ENCODE measurements at regions not wholly inside any gene's neighbourhood (a gene's known extent, or its start where the extent isn't known, plus 50 kb on each side); places are given as distances from the start of the nearest gene placed in this dataset.
"Not testable (repeated sequence)": the region's sequence is repeated elsewhere in the genome, so short reads cannot be mapped to it uniquely, and the experiment has no call there.

DNA sequence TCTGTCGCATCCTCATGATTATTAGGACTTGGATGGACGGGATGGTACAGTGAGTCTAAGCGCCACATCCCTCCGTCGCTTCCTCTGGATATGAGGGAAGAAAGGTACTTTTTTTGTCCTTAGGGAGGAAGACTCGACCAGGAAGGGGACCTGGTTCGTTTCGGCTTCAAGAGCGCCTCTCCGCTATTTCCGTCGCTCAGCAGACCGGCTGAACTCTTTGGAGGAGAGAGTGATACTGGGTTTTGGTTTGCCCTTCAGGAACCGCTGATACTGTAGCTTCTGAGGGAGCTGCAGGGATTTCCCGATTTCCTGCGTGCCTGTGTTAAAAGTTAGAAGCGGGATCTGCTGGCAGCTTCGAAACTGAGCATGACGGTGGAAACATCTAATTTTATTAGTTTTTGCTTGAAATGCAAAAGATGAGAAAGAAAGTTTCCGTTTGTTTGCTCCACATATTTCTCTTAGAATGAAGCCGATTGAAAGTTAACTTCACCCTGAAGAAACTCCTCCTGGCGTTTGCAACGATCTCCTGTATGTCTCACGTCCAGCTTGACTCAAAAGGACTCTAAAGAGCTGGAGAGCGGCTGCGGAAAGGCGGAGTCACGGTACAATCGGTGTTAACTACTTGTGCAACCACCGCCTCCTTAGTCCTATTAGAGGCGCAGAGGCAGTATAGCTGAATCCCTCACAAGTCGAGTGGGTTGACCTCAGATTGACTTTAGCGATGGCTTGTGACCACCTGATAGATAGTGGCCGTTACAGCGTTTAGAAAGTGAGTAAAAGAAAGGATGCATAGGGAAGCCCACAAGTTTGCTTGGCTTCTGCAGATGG, 129.4 kb downstream of the TRIM27 start:
- peak overlapping the region; percentile 28 for H3K4me3 ChIP-seq (ENCODE audit: low read depth, low read length)

DNA sequence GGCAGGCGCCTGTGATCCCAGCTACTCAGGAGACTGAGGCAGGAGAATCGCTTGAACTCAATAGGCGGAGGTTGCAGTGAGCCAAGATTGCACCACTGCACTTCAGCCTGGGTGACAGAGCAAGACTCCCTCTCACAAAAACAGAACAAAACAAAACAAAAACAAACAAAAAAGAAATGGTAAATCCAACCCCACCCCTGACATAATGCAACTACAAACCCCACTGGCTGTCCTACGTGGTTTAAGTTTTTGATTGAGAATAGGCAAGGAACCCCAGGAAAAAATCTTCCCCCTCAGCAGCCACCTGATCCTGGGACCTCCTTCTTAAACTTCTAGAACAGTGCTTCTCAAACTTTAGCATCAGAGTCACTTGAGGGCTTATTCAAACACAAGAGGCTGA, 123.1 kb downstream of the TRIM27 start:
- not testable (repeated sequence) for H3K4me3 ChIP-seq (ENCODE audit: low read depth, low read length)

DNA sequence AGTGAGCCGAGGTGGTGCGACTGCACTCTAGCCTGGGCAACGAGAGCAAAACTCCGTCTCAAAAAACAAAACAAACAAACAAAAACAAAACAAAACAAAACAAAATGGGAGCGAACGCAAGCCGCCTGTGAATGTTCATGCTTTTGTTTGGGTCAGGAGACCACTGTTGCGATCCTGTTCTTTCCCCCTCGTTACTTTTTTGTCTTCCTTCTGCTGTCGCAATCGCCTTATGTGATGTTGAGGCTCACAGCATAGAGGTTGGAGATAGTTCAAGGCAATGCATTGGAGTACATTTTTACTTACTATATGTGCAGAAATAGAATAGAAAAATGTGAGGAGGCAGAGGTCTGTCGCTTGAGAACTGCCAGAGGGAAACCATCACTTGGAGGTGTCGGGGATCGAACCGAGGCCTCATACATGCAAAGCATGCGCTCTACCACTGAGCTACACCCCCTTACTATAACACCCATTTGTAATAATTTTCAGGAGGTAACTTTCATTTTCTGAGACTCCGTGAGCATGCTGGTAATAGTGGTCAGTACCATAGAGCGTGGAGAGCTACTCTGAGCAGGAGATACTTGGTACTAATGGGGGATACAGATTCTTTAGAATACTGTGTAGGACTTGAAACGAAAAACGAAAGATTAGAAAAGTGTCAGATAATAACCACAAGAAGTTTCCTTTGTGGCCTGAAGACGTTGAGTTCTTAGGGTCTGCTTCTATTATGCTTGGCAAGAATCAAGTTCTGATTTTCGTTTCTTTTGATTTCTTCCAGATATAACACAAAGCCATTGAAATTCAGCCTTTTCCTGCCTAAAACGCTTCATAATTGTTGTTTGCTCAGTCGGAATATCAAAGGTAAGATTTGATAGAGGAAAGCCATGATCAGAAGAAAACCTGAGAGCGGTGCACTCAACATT, 121.1 kb downstream of the TRIM27 start:
- H3K4me3 ChIP-seq (ENCODE audit: low read depth, low read length), result peak overlapping the region; percentile 47

DNA sequence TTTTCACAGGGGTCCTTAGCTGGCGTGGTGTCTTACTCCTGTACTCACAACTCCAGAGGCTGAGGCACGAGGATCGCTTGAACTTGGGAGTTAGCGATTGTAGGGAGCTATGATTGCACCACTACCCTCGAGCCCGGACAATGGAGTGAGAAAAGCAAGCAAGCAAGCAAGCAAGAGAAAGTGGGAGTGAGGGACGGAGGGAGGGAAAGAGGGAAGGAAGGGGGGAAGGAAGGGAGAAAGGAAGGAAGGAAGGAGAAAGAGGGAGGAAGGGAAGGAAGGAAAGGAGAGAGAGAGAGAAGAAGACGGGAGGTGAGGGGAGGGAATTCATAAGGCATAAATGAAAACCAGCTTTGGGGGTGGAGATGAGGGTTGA, 120.5 kb downstream of the TRIM27 start:
- H3K4me3 ChIP-seq (ENCODE audit: low read depth, low read length), result peak overlapping the region; percentile 47

DNA sequence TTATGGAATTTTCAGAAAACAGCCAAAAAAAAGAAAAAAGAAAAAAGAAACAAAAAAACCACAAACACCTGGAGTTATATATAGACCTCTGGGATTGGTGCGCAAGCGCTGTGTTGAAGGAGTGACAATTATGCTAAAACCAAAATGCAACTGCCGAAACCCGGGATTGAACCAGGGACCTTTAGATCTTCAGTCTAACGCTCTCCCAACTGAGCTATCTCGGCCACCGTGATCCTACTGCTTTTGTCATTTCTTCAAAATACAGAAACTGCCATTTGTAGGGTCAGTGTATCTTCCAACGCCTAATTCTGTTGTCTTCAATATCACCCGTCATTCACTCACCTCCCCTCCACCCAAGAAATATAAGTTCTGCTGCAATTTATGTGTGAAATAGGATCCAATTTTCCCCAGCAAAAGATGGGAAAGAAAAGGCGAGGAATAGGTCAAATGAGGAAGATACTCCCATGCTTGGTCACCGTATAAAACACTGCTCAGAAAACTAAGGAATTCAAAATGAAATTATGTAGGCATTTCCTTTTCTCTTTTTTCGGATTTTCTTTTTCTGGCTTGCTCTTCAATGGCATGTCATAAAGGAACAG, 116.0 kb downstream of the TRIM27 start:
- H3K4me3 ChIP-seq (ENCODE audit: low read depth, low read length), result peak overlapping the region; percentile 20

DNA sequence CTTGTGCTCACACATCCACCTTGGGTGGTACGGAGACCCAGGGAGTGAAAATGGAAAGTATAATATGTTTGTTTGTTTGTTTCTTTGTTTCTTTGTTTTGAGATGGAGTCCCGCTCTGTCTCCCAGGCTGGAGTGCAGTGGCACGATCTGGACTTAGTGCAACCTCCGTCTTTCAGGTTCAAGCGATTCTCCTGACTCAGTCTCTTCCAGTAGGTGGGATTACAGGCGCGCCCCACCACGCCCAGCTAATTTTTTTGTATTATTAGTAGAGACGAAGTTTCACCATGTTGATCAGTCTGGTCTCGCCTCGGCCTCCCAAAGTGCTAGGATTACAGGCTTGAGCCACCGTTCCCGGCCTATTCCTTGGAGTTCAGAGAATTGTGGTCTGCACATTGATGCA, 115.4 kb downstream of the TRIM27 start:
- no peak overlapping the region for H3K4me3 ChIP-seq (ENCODE audit: low read depth, low read length)

DNA sequence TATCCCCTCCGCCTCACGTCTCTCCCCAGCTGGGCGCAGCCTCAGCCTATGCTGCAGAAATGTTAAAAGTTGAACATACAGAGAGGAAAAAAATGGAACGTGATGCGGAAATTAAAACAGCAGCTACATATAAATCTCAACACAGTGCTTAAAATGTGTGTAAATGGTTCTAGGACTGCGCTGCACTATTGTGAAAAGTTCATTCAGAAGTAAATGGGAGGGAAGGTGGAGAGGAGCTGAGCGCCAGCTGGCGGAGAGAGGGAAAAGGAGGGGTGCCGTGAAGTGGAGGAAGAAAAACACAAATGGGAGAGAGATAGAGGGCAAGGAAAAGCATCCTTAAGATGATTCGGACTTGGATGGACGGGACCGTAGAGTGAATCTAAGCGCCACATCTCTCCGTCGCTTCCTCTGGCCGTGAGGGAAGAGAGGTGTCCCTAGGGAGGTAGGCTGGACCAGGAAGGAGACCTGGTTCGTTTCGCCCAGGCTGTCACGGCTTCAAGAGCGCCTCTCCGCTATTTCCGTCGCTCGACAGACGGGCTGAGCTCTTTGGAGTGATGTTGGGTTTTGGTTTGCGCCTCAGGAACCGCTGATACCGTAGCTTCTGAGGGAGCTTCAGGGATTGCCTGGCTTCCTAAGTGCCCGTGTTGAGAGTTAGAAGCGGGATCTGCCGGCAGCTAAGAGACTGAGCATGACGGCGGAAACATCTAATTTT, 113.7 kb downstream of the TRIM27 start:
- peak overlapping the region; percentile 46 for H3K4me3 ChIP-seq (ENCODE audit: low read depth, low read length)

DNA sequence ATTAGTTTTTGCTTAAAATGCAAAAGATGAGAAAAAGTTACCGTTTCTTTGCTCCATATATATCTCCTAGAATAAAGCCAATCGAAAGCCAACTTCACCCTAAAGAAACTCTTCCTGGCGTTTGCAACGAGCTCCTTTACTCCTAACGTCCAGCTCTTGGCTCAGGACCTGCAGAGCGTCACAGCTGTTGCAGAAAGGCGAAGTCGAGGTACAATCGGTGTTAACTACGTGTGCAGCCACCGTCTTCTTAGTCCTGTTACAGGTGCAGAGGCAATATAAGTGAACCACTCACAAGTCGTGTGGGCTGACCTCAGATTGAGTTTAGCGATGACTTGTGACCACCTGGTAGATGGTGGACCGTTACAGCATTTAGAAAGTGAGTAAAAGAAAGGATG, 113.1 kb downstream of the TRIM27 start:
- peak overlapping the region; percentile 46 for H3K4me3 ChIP-seq (ENCODE audit: low read depth, low read length)

DNA sequence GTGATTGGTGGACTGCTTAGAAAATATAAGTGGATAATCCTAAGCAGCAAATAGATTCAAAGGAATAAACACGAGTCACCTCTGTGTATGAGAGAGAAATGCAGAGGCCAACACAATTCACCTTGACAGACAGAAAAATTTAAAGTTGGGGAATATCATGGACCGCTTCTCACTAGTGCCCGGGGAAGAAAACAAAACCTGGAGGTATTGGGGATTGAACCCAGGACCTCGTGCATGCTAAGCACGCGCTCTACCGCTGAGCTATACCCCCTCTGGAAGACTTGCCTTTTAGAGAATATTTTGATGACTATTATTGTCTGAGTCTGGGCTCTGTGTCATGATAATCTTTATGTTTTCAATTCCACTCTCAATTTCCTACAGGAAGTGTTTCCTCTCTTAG, 111.9 kb downstream of the TRIM27 start:
- no peak overlapping the region for H3K4me3 ChIP-seq (ENCODE audit: low read depth, low read length)

DNA sequence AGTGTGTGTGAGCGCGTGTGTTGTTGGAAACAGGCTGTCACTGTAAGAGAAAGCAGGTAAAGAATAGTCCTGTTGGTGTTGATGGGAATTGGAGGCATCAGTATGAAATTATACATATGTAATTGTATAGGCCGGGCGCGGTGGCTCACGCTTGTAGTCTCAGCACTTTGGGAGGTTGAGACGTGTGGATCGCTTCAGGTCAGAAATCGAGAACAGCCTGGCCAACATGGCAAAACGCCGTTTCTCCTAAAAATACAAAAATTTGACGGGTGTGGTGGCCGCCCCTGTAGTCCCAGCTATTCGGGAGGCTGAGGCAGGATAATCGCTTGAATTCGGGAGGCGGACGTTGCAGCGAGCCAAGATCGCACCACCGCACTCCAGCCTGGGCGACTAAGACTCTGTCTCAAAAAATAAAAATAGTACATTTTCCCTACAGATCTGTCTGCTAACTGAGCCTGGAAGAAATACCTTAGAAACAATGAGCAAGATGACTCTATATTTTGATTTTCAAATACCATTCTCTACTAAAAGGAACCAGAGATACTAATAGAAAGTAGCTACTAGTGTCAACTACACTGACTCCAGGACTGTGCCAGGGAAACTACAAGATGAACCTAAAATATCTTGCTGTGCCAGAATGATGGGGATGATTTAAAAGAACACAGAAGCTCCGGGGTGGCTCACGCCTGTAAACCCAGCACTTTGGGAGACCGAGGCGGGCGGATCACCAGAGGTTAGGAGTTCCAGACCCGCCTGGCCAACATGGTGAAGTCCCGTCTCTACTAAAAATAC, 110.8 kb downstream of the TRIM27 start:
- H3K4me3 ChIP-seq (ENCODE audit: low read depth, low read length), result no peak overlapping the region

DNA sequence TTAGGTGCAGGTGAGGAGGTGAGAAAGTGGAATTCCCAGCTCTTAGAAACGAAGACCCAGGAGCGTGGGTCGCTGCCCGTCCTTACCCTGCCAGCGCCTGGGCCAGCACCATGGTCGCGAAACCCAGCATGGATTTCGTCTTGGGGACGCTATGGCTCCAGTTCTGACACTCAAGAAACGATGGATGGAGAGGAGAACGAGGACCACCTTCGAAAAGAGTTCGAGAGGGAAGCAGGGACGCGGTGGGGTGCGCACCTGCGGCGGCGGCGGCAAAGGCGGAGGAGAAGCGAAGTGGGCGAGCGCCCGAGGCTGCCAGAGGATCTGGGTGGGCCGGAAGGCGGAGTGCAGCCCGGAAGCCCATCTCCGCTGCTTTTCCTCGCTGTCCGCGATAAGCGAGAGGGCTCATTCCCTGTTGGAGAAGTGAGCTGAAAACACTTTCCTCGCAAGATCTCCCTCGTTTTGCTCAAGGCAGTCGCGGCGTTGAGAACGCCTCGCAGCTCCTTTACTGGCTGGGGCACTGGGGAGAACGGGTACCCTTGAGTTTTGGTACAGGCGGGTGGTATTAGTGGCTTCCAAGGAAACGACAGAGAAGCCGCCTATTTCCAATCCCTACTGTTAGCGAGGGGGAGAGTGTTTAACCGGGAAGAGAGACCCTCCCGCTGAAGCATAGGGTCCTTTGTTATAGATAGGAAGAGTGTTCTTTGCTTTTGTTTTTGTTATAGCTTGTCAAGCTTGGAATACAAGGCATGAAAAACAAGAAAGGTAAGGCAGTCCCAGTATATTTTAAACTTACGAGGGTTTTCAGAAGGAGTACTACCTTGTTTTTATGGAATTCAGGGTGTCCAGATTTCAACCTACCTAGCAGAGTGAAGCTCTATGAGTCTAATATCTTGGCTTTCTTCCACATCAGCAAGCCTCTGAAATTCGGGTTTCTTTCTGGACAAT, 109.5 kb downstream of the TRIM27 start:
- peak overlapping the region; percentile 47 for H3K4me3 ChIP-seq (ENCODE audit: low read depth, low read length)

DNA sequence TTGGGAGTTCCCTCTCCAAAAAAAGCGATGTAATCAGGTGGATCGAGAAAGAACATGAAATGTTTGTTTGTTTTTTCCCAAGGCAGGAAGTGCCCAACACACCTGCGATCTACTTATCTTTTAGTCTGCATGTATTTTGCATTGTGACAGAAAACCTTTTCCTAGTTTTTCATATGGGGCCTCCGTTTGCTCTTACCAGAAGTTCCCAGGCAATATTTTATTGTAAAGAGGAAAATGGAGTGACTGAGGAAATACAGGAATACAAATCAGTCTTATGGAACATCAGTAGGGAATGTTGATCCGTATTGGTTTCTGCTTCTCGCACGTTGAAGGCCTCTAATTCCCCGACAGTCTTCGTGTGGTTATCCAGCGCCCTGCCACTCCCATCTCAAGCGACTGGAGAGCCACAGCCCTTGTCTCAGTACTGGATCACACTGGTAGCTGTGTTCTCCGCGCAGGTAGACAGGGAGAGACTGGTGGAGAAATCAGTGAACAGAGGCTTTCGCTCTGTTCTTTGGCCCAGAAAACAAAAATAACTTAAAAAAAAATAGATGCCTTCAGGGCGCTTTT, 107.4 kb downstream of the TRIM27 start:
- H3K4me3 ChIP-seq (ENCODE audit: low read depth, low read length), result peak overlapping the region; percentile 36

DNA sequence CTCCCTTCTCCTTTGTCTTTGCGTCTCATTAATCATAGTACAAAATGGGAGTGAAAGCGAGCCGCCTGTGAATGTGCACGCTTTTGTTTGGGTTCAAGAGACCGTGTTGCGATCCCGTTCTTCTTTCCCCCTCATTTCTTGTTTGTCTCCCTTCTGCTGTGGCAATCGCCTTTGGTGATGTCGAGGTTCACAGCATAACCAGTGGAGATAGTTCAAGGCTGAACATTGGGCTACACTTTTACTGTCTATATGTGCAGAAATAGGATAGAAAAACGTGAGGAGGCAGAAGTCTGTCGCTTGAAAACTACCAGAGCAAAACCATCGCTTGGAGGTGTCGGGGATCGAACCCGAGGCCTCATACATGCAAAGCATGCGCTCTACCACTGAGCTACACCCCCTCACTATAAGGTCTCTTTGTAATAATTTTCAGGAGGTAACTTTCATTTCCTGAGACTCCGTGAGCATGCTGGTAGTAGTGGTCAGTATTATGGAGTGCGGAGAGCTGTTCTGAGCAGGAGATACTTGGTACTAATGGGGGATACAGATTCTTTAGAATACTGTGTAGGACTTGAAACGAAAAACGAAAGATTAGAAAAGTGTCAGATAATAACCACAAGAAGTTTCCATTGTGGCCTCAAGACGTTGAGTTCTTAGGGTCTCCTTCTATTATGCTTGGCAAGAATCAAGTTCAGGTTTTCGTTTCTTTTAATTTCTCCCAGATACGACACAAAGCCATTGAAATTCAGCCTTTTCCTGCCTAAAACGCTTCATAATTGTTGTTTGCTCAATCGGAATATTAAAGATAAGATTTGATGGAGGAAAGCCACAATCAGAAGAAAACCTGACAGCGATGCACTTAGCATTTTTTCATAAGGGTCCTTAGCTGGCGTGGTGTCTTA, 106.6 kb downstream of the TRIM27 start:
- peak overlapping the region; percentile 36 for H3K4me3 ChIP-seq (ENCODE audit: low read depth, low read length)

DNA sequence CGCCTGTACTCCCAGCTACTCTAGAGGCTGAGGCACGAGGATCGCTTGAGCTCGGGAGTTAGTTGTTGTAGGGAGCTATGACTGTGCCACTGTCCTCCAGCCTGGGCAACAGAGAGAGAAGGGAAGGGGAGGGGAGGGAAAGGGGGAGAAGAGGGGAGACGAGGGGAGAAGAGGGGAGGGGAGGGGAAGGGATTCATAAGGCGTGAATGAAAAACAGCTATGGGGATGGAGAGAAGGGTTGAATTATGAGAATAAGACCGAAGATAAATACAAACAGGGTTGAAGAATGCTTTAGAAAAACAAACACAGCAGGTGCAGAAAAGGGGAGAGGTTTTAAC, 106.0 kb downstream of the TRIM27 start:
- peak overlapping the region; percentile 36 for H3K4me3 ChIP-seq (ENCODE audit: low read depth, low read length)

DNA sequence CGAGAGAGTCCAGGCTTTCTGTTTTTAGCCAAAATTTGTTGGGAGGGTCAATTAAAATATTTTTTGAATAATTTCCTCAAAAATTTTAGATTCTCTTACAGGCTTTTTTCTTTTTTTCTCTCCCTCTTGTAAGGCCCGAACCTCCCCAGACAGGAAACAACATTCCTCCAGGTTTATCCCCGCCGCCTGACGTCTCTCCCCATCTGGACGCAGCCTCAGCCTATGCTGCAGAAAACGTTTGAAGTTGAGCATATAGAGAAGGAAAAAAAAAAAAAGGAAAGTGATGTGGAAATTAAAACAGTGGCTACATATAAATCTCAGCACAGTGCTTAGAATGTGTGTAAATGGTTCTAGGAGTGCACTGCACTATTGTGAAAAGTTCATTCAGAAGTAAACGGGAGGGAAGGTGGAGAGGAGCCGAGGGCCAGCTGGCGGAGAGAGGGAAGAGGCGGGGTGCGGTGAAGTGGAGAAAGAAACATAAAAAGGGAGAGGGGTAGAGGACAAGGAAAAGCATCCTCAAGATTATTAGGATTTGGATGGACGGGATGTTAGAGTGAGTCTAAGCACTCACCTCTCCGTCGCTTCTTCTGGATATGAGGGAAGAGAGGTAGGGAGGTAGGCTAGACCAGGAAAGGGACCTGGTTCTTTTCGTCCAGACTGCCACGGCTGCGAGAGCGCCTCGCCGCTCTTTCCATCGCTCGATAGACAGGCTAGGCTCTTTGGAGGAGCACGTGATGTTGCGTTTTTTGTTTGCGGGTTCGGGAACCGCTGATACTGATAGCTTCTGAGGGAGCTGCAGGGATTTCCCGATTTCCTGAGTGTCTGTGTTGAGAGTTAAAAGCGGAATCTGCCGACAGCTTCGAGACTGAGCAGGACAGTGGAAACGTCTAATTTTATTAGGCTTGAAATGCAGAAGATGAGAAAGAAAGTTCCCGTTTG, 98.7 kb downstream of the TRIM27 start:
- H3K4me3 ChIP-seq (ENCODE audit: low read depth, low read length), result peak overlapping the region; percentile 40

DNA sequence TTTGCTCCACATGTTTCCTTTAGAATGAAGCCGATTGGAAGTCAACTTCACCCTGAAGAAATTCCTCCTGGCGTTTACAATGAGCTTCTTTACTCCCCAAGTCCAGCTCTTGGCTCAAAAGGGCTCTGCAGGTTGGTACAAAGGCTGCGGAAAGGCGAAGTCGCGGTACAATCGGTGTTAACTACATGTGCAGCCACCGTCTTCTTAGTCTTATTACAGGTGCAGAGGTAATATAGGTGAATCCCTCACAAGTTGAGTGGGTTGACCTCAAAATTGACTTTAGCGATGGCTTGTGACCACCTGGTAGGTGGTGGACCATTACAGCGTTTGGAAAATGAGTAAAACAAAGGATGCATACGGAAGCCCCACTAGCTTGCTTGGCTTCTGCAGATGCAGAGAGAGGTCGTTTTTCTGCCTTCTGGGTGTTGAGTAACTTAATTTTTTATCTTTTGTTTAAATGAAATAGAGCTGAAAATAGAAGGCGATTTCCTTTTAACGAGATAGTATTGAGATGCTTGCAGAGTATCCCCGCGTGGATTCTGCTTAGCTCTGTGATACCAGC, 98.0 kb downstream of the TRIM27 start:
- H3K4me3 ChIP-seq (ENCODE audit: low read depth, low read length), result peak overlapping the region; percentile 40

Data from iPS-11a (cell line).